Gastrocnemius medialis (tissue), 4 donors: ENCODE measurements at regions not wholly inside any gene's neighbourhood (a gene's known extent, or its start where the extent isn't known, plus 50 kb on each side); places are given as distances from the start of the nearest gene placed in this dataset.

Source experiments
- CTCF ChIP-seq, 5 experiments: fragments of 450-650 bp in 3 of 5; fragments of 200-600 bp in 2 of 5; sonication (generic) in 2 of 5; IDR thresholded peaks in 4 of 5; conservative IDR thresholded peaks in 1 of 5; 1 replicate in 4 of 5; 2 replicates in 1 of 5; pipeline ENCODE4 v1.5.1; 2016 to 2019; ENCODE audit warnings: antibody characterized with exemption in 5 of 5, mild to moderate bottlenecking in 3 of 5, moderate library complexity in 3 of 5
- POLR2A ChIP-seq, 2 donors: fragments of 450-650 bp; IDR thresholded peaks; one replicate each; pipeline ENCODE4 v1.6.1; 2017; ENCODE audit warnings: antibody characterized with exemption in 2 of 2, mild to moderate bottlenecking in 2 of 2, moderate library complexity in 2 of 2

- no peak for TF ChIP-seq CTCF (IDR thresholded peaks at IDR 0.05 in 4 of 5, conservative IDR thresholded peaks at IDR 0.05 in 1 of 5)
- TF ChIP-seq POLR2A (IDR thresholded peaks at IDR 0.05): no peak
These were observed 406.2 kb downstream of the PLOD2 start for GRCh38 chr3:145754605-145755289.
